ENCODE measurements at regions not wholly inside any gene's neighbourhood (a gene's known extent, or its start where the extent isn't known, plus 50 kb on each side); places are given as distances from the start of the nearest gene placed in this dataset.
A peak's percentile ranks its signal among the peaks of the same experiment; 100 is the strongest.
"Not testable (repeated sequence)": the region's sequence is repeated elsewhere in the genome, so short reads cannot be mapped to it uniquely, and the experiment has no call there.

GRCh38 chr6:132041706-132042105, 90.5 kb upstream of the CCN2 start:
- CTCF ChIA-PET = interaction anchor here (0.7 to 1.7 kb wide), 4 partner anchors 9 to 116 kb away, joined by 3 to 7 read pairs (median 4); no protein-coding TSS in a partner anchor
- no peak for TF ChIP-seq CTCF (IDR thresholded peaks at IDR 0.05; ENCODE audit: insufficient read depth, low read length, missing control alignments)
- POLR2A ChIA-PET = interaction anchor here (0.9 kb wide), 1 partner anchor 90 kb away, joined by 3 read pairs; the partner anchor contains the start of gene CCN2
- peak; percentile 54 for DNase-seq (ENCODE audit: low read depth, low spot score)
- H3K4me3 ChIP-seq (ENCODE audit: low read depth, low read length) = no peak overlapping the region

- ChIA-PET POLR2A (no interaction called here), CTCF (interaction anchor here (0.7 to 1.2 kb wide), 3 partner anchors 14 to 251 kb away, joined by 3 read pairs; no protein-coding TSS in a partner anchor)
- no peak for DNase-seq (ENCODE audit: low read depth, low spot score)
- TF ChIP-seq CTCF (IDR thresholded peaks at IDR 0.05; ENCODE audit: insufficient read depth, low read length, missing control alignments) = no peak
- H3K4me3 ChIP-seq (ENCODE audit: low read depth, low read length) = no peak overlapping the region
Measured at GRCh38 chr6:132028029-132028428, 76.9 kb upstream of the CCN2 start.

GRCh38 chr6:132025468-132025867, 74.3 kb upstream of the CCN2 start:
- TF ChIP-seq CTCF (IDR thresholded peaks at IDR 0.05; ENCODE audit: insufficient read depth, low read length, missing control alignments) = no peak
- H3K4me3 ChIP-seq (ENCODE audit: low read depth, low read length) = no peak overlapping the region
- POLR2A ChIA-PET = no interaction called here
- DNase-seq (ENCODE audit: low read depth, low spot score) = no peak
- CTCF ChIA-PET = interaction anchor here (1.1 to 1.4 kb wide), 2 partner anchors 11 to 20 kb away, joined by 3 read pairs; no protein-coding TSS in a partner anchor

DNA sequence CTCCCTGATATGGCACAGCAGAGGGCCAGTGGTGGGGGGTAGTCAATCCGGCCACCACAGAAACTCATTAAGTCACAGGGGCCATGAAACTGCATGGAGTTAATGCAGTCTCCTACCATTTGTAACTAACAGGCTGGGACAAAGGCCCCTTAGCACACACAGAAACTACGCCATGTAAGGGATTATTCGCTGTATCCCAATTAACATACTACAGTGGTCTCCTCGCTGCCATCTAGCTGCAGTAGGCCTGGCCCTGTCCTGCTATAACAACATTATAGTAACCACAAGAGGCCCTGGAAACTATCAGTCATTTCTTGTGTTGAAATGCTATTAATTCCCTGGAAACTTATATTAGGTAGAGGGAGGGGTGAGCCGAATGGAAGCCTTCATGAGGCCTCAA, 72.3 kb upstream of the CCN2 start:
- no peak for DNase-seq (ENCODE audit: low read depth, low spot score)
- H3K4me3 ChIP-seq (ENCODE audit: low read depth, low read length) = no peak overlapping the region
- ChIA-PET CTCF (no interaction called here), POLR2A (no interaction called here)
- no peak for TF ChIP-seq CTCF (IDR thresholded peaks at IDR 0.05; ENCODE audit: insufficient read depth, low read length, missing control alignments)

GRCh38 chr6:132021552-132022375, 70.6 kb upstream of the CCN2 start:
- ChIA-PET CTCF (interaction anchor here (1.2 to 1.4 kb wide), 2 partner anchors 11 to 32 kb away, joined by 3 to 5 read pairs; no protein-coding TSS in a partner anchor), POLR2A (no interaction called here)
- no peak for TF ChIP-seq CTCF (IDR thresholded peaks at IDR 0.05; ENCODE audit: insufficient read depth, low read length, missing control alignments)
- no peak overlapping the region for H3K4me3 ChIP-seq (ENCODE audit: low read depth, low read length)
- no peak for DNase-seq (ENCODE audit: low read depth, low spot score)

- CTCF ChIA-PET = interaction anchor here (1.2 to 1.4 kb wide), 2 partner anchors 10 to 33 kb away, joined by 3 to 5 read pairs; no protein-coding TSS in a partner anchor
- DNase-seq (ENCODE audit: low read depth, low spot score); H3K4me3 ChIP-seq (ENCODE audit: low read depth, low read length); POLR2A ChIA-PET: not testable (repeated sequence)
Measured at GRCh38 chr6:132020918-132021317, 69.7 kb upstream of the CCN2 start.

Measured in AG04449 (cell line).